GM13976 (cell line): ENCODE measurements at regions not wholly inside any gene's neighbourhood (a gene's known extent, or its start where the extent isn't known, plus 50 kb on each side); places are given as distances from the start of the nearest gene placed in this dataset.
"Not testable (repeated sequence)": the region's sequence is repeated elsewhere in the genome, so short reads cannot be mapped to it uniquely, and the experiment has no call there.

ENCODE experiments used
- DNase-seq: peaks from one replicate; pipeline ENCODE4 v3.0.0; 2012; ENCODE audit warnings: low spot score
- CTCF ChIP-seq: IDR thresholded peaks from 2 replicates; pipeline ENCODE4 v1.5.1; 2012; ENCODE audit warnings: borderline replicate concordance, mild to moderate bottlenecking; ENCODE audit not compliant: insufficient read depth; ENCODE audit errors: extremely low read depth, missing control alignments, control extremely low read depth
- in situ Hi-C: fragments of 300-500 bp; cut with MboI; formaldehyde crosslinking; loops from one replicate; pipeline ENCODE4 v1.12.0; 2022; ENCODE audit warnings: low sequenced_read_pairs, mixed read lengths, inconsistent platforms; ENCODE audit not compliant: unreplicated experiment

GRCh38 chr16:29251571-29252011 lies 154.9 kb downstream of the NPIPB11 start:
- in situ Hi-C loops, DNase-seq: not testable (repeated sequence)

DNA sequence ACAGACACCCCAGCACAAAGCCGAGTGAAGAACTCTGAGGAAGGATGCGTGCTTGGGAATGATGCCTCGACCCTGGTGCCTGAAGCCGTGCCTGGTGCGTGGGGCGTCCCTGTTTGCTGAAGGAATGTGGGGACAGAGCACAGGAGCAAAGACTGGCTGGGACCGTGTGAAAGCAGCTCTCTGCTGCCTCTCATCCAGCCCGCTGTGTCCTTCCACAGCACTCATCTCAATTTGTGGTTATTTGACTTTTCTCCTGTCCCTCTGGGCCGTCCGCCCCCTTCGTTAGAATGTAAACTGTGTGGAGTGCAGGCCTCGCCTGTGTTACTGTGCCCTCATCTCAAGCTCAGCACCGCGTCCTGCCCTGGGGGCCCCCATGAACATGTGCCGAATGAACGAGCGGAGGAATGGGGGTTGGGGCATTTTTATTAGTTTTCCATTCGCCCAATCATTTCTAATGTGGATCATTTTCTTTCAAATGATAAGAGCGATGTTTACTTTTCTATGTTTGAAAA lies 155.5 kb downstream of the NPIPB11 start:
- in situ Hi-C loops, DNase-seq: not testable (repeated sequence)

GRCh38 chr16:29250469-29250868 lies 156.0 kb downstream of the NPIPB11 start:
- in situ Hi-C loops, DNase-seq: not testable (repeated sequence)

DNA sequence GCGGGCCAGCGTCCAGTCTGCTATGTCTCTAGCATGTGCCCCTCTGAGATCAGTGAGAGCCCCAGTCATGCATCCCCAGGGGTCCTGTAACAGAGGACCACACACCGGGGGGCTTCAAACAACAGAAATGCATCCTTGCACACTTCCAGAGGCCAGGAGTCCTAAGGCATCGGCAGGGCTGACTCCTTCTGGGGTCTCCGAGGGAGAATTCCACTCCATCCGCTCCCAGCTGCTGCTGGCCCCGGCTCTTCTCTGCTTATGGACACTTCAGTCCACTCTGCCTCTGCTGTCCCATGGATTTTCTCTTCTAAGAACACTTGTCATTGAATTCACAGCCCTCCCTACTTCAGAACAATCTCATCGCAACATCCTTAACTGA lies 157.6 kb downstream of the NPIPB11 start:
- DNase-seq, in situ Hi-C loops: not testable (repeated sequence)

- in situ Hi-C loops, DNase-seq: not testable (repeated sequence)
Measured at GRCh38 chr16:29248306-29248939, 158.1 kb downstream of the NPIPB11 start.

GRCh38 chr16:29246091-29246490 lies 160.4 kb downstream of the NPIPB11 start:
- DNase-seq, in situ Hi-C loops: not testable (repeated sequence)

DNA sequence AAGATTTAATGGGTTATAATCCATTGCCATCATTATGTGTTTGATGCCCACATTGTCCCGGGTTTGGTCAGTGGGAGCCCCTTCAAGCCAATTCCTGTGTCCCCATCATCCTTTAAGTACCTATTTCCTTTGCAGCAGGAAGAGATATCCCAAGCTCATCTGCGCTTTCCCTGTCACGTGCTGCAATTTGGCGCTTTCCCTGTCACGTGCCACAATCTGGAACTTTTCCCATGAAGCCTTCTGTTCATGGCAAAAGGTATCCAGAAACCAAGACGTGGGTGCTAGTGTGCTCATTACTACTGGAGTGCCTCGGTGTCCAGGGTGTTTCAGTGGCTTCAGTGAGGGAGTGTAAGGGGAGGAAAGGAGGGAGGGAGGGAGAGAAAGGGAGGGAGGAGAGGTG lies 168.5 kb downstream of the NPIPB11 start:
- in situ Hi-C loops, result no loop called here
- DNase-seq, result no peak
- TF ChIP-seq CTCF, result no peak

- DNase-seq, in situ Hi-C loops: not testable (repeated sequence)
Measured at GRCh38 chr16:29237495-29237894, 169.0 kb downstream of the NPIPB11 start.

DNA sequence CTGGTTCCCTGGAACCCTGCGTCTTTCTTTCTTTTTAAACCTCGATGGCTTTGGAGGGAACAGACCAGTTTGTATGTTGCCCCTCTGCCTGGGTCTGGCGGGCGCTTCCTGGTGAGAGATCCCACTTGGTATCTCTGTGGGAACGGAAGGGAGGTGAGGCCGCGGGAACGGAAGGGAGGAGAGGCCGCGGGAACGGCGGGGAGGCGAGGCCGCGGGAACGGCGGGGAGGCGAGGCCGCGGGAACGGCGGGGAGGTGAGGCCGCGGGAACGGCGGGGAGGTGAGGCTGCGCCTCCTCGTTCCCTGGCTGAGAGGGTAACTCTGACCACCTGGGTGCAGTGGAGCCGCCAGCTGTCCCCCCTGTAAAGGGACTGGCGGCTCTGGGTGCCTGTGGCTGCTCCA lies 169.5 kb downstream of the NPIPB11 start:
- in situ Hi-C loops, DNase-seq: not testable (repeated sequence)

- not testable (repeated sequence) for DNase-seq
Measured at GRCh38 chr16:29235836-29236370, 170.6 kb downstream of the NPIPB11 start.

GRCh38 chr16:29234536-29235275 lies 171.8 kb downstream of the NPIPB11 start:
- in situ Hi-C loops, DNase-seq: not testable (repeated sequence)

More at GRCh38 chr16:29235836-29236370, 170.6 kb downstream of the NPIPB11 start:
- in situ Hi-C loops, result not testable (repeated sequence)

DNA sequence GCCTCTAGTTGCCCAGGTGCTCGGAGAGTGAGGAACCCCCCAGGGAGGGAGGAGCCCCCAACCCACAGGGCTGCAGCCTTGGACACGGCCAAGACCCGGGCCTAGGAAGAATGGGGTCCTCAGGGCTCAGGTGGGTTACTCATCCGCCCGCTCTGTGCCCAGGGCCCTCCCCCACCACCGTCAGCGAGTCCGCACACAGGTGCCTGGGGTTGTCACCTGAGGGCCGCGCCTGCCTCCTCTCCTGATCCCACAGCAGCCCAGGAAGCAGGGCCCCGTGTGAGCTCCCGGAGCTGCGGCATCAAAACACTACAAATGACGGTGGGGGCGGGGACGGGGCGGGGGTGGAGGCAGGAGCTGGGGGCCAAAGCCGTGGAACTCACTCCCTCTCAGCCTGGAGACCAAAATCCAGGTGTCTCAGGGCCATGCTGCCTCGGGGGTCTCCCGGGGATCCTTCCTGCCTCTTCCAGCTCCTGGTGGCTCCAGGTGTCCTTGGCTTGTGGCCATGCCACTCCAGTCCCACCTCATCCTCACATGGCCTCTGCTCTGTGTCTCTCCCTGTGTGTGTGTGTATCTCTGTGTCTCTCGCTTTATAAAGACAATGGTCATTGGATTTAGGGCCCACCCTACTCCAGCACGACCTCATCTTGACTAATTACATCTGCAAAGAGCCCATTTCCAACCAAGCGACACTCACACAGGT lies 172.7 kb downstream of the NPIPB11 start:
- DNase-seq, in situ Hi-C loops: not testable (repeated sequence)
